Liver (tissue), 8 donors: ENCODE measurements at regions not wholly inside any gene's neighbourhood (a gene's known extent, or its start where the extent isn't known, plus 50 kb on each side); places are given as distances from the start of the nearest gene placed in this dataset.
A peak's percentile ranks its signal among the peaks of the same experiment; 100 is the strongest.

Source experiments
- DNase-seq: peaks from one replicate; pipeline ENCODE4 v3.0.0-alpha.2; 2017; ENCODE audit warnings: low spot score
- H3K27ac ChIP-seq, 2 donors: one replicate each; pipeline ENCODE4 v1.7.0; 2013; ENCODE audit warnings: inconsistent platforms in 2 of 2, low read length in 2 of 2, control low read depth in 1 of 2, low read depth in 1 of 2, mild to moderate bottlenecking in 1 of 2
- H3K27me3 ChIP-seq, 4 donors: one replicate each; pipeline versions ENCODE4 v1.6.1 to v1.7.0; 2013; ENCODE audit warnings: low read length in 3 of 4, inconsistent platforms in 1 of 4, mild to moderate bottlenecking in 1 of 4, moderate library complexity in 1 of 4; ENCODE audit not compliant: control insufficient read depth in 4 of 4, insufficient read depth in 4 of 4
- H3K36me3 ChIP-seq, 4 donors: one replicate each; pipeline versions ENCODE4 v1.6.1 to v1.7.0; 2013; ENCODE audit warnings: low read length in 3 of 4, mild to moderate bottlenecking in 3 of 4, low read depth in 1 of 4, moderate library complexity in 1 of 4; ENCODE audit not compliant: control insufficient read depth in 4 of 4, insufficient read depth in 3 of 4
- H3K4me1 ChIP-seq, 4 donors: one replicate each; pipeline versions ENCODE4 v1.6.1 to v1.7.0; 2013; ENCODE audit warnings: low read length in 3 of 4, mild to moderate bottlenecking in 3 of 4, moderate library complexity in 1 of 4; ENCODE audit not compliant: control insufficient read depth in 4 of 4, insufficient read depth in 4 of 4
- H3K4me3 ChIP-seq, 3 donors: one replicate each; pipeline versions ENCODE4 v1.6.1 to v1.7.0; 2013; ENCODE audit warnings: low read length in 3 of 3, control low read depth in 1 of 3, low read depth in 1 of 3, mild to moderate bottlenecking in 1 of 3
- H3K9ac ChIP-seq, 2 donors: one replicate each; pipeline ENCODE4 v1.7.0; 2013; ENCODE audit warnings: low read length in 2 of 2, mild to moderate bottlenecking in 2 of 2, moderate library complexity in 2 of 2, control low read depth in 1 of 2, low read depth in 1 of 2
- H3K9me3 ChIP-seq, 4 donors: one replicate each; pipeline versions ENCODE4 v1.6.1 to v1.7.0; 2013; ENCODE audit warnings: low read length in 3 of 4; ENCODE audit not compliant: control insufficient read depth in 4 of 4
- EGR1 ChIP-seq, 2 donors: IDR thresholded peaks; 2 replicates each; pipeline ENCODE4 v1.6.1; 2016 to 2018; ENCODE audit warnings: antibody characterized with exemption in 2 of 2, low read depth in 2 of 2
- FOXA1 ChIP-seq: IDR thresholded peaks from 2 replicates; pipeline ENCODE4 v1.6.1; 2016; ENCODE audit warnings: antibody characterized with exemption
- FOXA2 ChIP-seq: IDR thresholded peaks from 2 replicates; pipeline ENCODE4 v1.6.1; 2016; ENCODE audit warnings: antibody characterized with exemption
- HNF4A ChIP-seq, 2 donors: conservative IDR thresholded peaks; 2 replicates each; pipeline ENCODE4 v1.6.1; 2016; ENCODE audit warnings: antibody characterized with exemption in 2 of 2, mild to moderate bottlenecking in 2 of 2
- HNF4G ChIP-seq: IDR thresholded peaks from 2 replicates; pipeline ENCODE4 v1.6.1; 2016; ENCODE audit warnings: antibody characterized with exemption
- JUND ChIP-seq, 2 donors: IDR thresholded peaks; 2 replicates each; pipeline ENCODE4 v1.6.1; 2016; ENCODE audit warnings: antibody characterized with exemption in 2 of 2
- MAX ChIP-seq: IDR thresholded peaks from 2 replicates; pipeline ENCODE4 v1.6.1; 2016; ENCODE audit warnings: antibody characterized with exemption
- NR2F2 ChIP-seq: IDR thresholded peaks from 2 replicates; pipeline ENCODE4 v1.6.1; 2016; ENCODE audit warnings: antibody characterized with exemption
- RAD21 ChIP-seq, 2 donors: IDR thresholded peaks; 2 replicates each; pipeline ENCODE4 v1.6.1; 2016; ENCODE audit warnings: antibody characterized with exemption in 2 of 2, mild to moderate bottlenecking in 2 of 2
- REST ChIP-seq: IDR thresholded peaks from 2 replicates; pipeline ENCODE4 v1.6.1; 2016; ENCODE audit warnings: antibody characterized with exemption, mild to moderate bottlenecking
- RXRA ChIP-seq, 2 donors: IDR thresholded peaks; 2 replicates each; pipeline ENCODE4 v1.6.1; 2017 to 2018; ENCODE audit warnings: antibody characterized with exemption in 2 of 2, mild to moderate bottlenecking in 1 of 2
- SP1 ChIP-seq: IDR thresholded peaks from 2 replicates; pipeline ENCODE4 v1.6.1; 2018; ENCODE audit warnings: antibody characterized with exemption, mild to moderate bottlenecking
- TAF1 ChIP-seq: conservative IDR thresholded peaks from 2 replicates; pipeline ENCODE4 v1.6.1; 2016; ENCODE audit warnings: antibody characterized with exemption, mild to moderate bottlenecking
- YY1 ChIP-seq: IDR thresholded peaks from 2 replicates; pipeline ENCODE4 v1.6.1; 2016; ENCODE audit warnings: antibody characterized with exemption, mild to moderate bottlenecking
- WGBS: extraction: QIAGEN DNeasy Blood & Tissue Kit; methylation state at CpG from one replicate; pipeline ENCODE4 v1.1.7; 2013; 5-methylcytosine and 5-hydroxymethylcytosine counted together
- TF ChIP-seq, protein P1 (sequence below): fragments of 150-350 bp; IDR thresholded peaks from 2 replicates; pipeline ENCODE4 v1.5.1; 2017; ENCODE audit warnings: improper control_type of control experiment, low read depth, low read length; ENCODE audit not compliant: missing input control
- TF ChIP-seq, protein P2 (sequence below): IDR thresholded peaks from 2 replicates; pipeline ENCODE4 v1.6.1; 2016; ENCODE audit warnings: antibody characterized with exemption
- TF ChIP-seq, protein P3 (sequence below): IDR thresholded peaks from 2 replicates; pipeline ENCODE4 v1.6.1; 2016; ENCODE audit warnings: antibody characterized with exemption
- donor health status: healthy.
- donor health status: healthy.
- donor health status: healthy.
- donor health status: healthy.
- donor health status: healthy.

GRCh38 chr1:173405834-173406233, 71.3 kb upstream of the PRDX6 start (continued):
- TF ChIP-seq HNF4A (conservative IDR thresholded peaks at IDR 0.05) (no peak), EGR1 (IDR thresholded peaks at IDR 0.05; ENCODE audit: low read depth in 2 of 2) (no peak)

GRCh38 chr1:173406783-173407230, 70.3 kb upstream of the PRDX6 start:
- no peak overlapping the region for H3K9ac ChIP-seq
- no peaks in the 10 kb centered on the region for H3K27me3 ChIP-seq
- peaks cover 0 to 4% (median 0%) of the 10 kb centered on the region in 4 donors for H3K4me1 ChIP-seq
- H3K4me3 ChIP-seq, result peak overlapping the region in 1 of 3 donors; percentile 6
- TF ChIP-seq REST (no peak), RAD21 (IDR thresholded peaks at IDR 0.05) (no peak), TAF1 (no peak), YY1 (no peak), FOXA2 (no peak), FOXA1 (no peak), MAX (no peak), HNF4A (conservative IDR thresholded peaks at IDR 0.05) (no peak), JUND (IDR thresholded peaks at IDR 0.05) (no peak), SP1 (no peak)
- 68% methylated on average over 8 of the region's 8 CpGs for WGBS
- no peak overlapping the region for H3K27ac ChIP-seq
- H3K36me3 ChIP-seq, result no peaks in the 10 kb centered on the region
- no peaks in the 10 kb centered on the region for H3K9me3 ChIP-seq
- DNase-seq, result no peak

GRCh38 chr1:173407846-173408245, 69.3 kb upstream of the PRDX6 start:
- no peaks in the 10 kb centered on the region for H3K9me3 ChIP-seq
- H3K27me3 ChIP-seq, result no peaks in the 10 kb centered on the region
- no peaks in the 10 kb centered on the region for H3K36me3 ChIP-seq
- DNase-seq, result no peak
- no peak overlapping the region for H3K9ac ChIP-seq
- no peak overlapping the region for H3K4me3 ChIP-seq
- H3K27ac ChIP-seq, result no peak overlapping the region
- peaks cover 0 to 4% (median 0%) of the 10 kb centered on the region in 4 donors for H3K4me1 ChIP-seq
- no peak for TF ChIP-seq MAX
- no peak for TF ChIP-seq YY1
- TF ChIP-seq RAD21 (IDR thresholded peaks at IDR 0.05), result no peak
- no peak for TF ChIP-seq FOXA2
- no peak for TF ChIP-seq FOXA1
- TF ChIP-seq EGR1 (IDR thresholded peaks at IDR 0.05; ENCODE audit: low read depth in 2 of 2), result no peak
- TF ChIP-seq RXRA (IDR thresholded peaks at IDR 0.05), result no peak
- no peak for TF ChIP-seq JUND (IDR thresholded peaks at IDR 0.05)
- TF ChIP-seq NR2F2, result no peak
- TF ChIP-seq, protein P1, sequence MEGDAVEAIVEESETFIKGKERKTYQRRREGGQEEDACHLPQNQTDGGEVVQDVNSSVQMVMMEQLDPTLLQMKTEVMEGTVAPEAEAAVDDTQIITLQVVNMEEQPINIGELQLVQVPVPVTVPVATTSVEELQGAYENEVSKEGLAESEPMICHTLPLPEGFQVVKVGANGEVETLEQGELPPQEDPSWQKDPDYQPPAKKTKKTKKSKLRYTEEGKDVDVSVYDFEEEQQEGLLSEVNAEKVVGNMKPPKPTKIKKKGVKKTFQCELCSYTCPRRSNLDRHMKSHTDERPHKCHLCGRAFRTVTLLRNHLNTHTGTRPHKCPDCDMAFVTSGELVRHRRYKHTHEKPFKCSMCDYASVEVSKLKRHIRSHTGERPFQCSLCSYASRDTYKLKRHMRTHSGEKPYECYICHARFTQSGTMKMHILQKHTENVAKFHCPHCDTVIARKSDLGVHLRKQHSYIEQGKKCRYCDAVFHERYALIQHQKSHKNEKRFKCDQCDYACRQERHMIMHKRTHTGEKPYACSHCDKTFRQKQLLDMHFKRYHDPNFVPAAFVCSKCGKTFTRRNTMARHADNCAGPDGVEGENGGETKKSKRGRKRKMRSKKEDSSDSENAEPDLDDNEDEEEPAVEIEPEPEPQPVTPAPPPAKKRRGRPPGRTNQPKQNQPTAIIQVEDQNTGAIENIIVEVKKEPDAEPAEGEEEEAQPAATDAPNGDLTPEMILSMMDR, result no peak
- TF ChIP-seq SP1, result no peak
- no peak for TF ChIP-seq TAF1
- TF ChIP-seq HNF4A (conservative IDR thresholded peaks at IDR 0.05), result no peak
- TF ChIP-seq, protein P2, sequence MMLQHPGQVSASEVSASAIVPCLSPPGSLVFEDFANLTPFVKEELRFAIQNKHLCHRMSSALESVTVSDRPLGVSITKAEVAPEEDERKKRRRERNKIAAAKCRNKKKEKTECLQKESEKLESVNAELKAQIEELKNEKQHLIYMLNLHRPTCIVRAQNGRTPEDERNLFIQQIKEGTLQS, result no peak
- TF ChIP-seq, protein P3, sequence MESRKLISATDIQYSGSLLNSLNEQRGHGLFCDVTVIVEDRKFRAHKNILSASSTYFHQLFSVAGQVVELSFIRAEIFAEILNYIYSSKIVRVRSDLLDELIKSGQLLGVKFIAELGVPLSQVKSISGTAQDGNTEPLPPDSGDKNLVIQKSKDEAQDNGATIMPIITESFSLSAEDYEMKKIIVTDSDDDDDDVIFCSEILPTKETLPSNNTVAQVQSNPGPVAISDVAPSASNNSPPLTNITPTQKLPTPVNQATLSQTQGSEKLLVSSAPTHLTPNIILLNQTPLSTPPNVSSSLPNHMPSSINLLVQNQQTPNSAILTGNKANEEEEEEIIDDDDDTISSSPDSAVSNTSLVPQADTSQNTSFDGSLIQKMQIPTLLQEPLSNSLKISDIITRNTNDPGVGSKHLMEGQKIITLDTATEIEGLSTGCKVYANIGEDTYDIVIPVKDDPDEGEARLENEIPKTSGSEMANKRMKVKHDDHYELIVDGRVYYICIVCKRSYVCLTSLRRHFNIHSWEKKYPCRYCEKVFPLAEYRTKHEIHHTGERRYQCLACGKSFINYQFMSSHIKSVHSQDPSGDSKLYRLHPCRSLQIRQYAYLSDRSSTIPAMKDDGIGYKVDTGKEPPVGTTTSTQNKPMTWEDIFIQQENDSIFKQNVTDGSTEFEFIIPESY, result no peak
- TF ChIP-seq HNF4G, result no peak
